PC-3 (cell line): ENCODE measurements at regions not wholly inside any gene's neighbourhood (a gene's known extent, or its start where the extent isn't known, plus 50 kb on each side); places are given as distances from the start of the nearest gene placed in this dataset.

Experiments used
- EZH2 ChIP-seq: fragments of 300-600 bp; sonication (generic); IDR thresholded peaks from one replicate; pipeline ENCODE4 v1.6.1; 2017; ENCODE audit warnings: antibody characterized with exemption, mild to moderate bottlenecking, low read length; ENCODE audit not compliant: unreplicated experiment
- EZH2phosphoT487 ChIP-seq: fragments of 300-600 bp; sonication (generic); IDR thresholded peaks from 2 replicates; pipeline ENCODE4 v1.6.1; 2018; ENCODE audit warnings: mild to moderate bottlenecking, antibody characterized with exemption, low read length, borderline replicate concordance
- TF ChIP-seq, protein P1 (sequence below): fragments of 300-600 bp; sonication (generic); conservative IDR thresholded peaks from 2 replicates; pipeline ENCODE4 v1.5.1; 2017; ENCODE audit warnings: antibody characterized with exemption, low read depth, mild to moderate bottlenecking, low read length

- no peak for TF ChIP-seq EZH2
- TF ChIP-seq, protein P1, sequence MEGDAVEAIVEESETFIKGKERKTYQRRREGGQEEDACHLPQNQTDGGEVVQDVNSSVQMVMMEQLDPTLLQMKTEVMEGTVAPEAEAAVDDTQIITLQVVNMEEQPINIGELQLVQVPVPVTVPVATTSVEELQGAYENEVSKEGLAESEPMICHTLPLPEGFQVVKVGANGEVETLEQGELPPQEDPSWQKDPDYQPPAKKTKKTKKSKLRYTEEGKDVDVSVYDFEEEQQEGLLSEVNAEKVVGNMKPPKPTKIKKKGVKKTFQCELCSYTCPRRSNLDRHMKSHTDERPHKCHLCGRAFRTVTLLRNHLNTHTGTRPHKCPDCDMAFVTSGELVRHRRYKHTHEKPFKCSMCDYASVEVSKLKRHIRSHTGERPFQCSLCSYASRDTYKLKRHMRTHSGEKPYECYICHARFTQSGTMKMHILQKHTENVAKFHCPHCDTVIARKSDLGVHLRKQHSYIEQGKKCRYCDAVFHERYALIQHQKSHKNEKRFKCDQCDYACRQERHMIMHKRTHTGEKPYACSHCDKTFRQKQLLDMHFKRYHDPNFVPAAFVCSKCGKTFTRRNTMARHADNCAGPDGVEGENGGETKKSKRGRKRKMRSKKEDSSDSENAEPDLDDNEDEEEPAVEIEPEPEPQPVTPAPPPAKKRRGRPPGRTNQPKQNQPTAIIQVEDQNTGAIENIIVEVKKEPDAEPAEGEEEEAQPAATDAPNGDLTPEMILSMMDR, result peak; percentile 68
- no peak for TF ChIP-seq EZH2phosphoT487
These were observed 286.7 kb upstream of the TGFBR2 start for GRCh38 chr3:30319713-30320112.
